HCT116 (cell line): ENCODE measurements at regions not wholly inside any gene's neighbourhood (a gene's known extent, or its start where the extent isn't known, plus 50 kb on each side); places are given as distances from the start of the nearest gene placed in this dataset.

Experiments
- ATAC-seq: fragments of 200-7000 bp; cut with Tn5 transposase; 2 replicates; pipeline ENCODE4 v1.9.1; 2020; ENCODE audit warnings: mild to moderate bottlenecking, moderate library complexity
- BruUV-seq: library from RNA; stranded (reverse); fragments of 400-500 nt; replicated peaks from 2 replicates; lab custom pipeline; 2021; lab: Mats Ljungman, UMichigan
- CTCF ChIA-PET: fragments of 300-600 bp; sonication (Branson Sonifier 250); formaldehyde crosslinking; loops from one replicate; lab custom pipeline; 2021; ENCODE audit warnings: antibody characterized with exemption; lab: Charles Lee
- POLR2A ChIA-PET: fragments of 300-600, 350-600 bp; sonication (Branson Sonifier 250); formaldehyde crosslinking; loops from one replicate; lab custom pipeline; 2021; ENCODE audit warnings: antibody characterized with exemption; lab: Charles Lee
- RAD21 ChIA-PET, 2 experiments: fragments of 300-600 bp; sonication (Branson Sonifier 250); formaldehyde crosslinking; loops; one replicate each; lab custom pipeline; 2023; ENCODE audit warnings: low total read pairs in 2 of 2; ENCODE audit not compliant: uncharacterized antibody in 2 of 2, unreplicated experiment in 2 of 2, low non-redundant PET in 1 of 2; lab: Charles Lee
- DNase-seq: peaks from one replicate; pipeline ENCODE4 v3.0.0-alpha.2; 2010; ENCODE audit warnings: low read depth, low spot score
- H2AFZ ChIP-seq: fragments of 200-600 bp; shearing (Covaris generic), sonication (generic); 2 replicates; pipeline ENCODE4 v1.6.1; 2017; ENCODE audit warnings: low read depth, mixed run types, mixed read lengths, antibody characterized with exemption, low read length; ENCODE audit not compliant: poor library complexity, severe bottlenecking
- H3K27ac ChIP-seq: 2 replicates; pipeline ENCODE4 v1.5.1; 2012; ENCODE audit warnings: low read depth, low read length
- H3K27me3 ChIP-seq: fragments of 200-600 bp; sonication (generic); 2 replicates; pipeline ENCODE4 v1.6.1; 2016; ENCODE audit warnings: mixed run types, low read length, mixed read lengths; ENCODE audit not compliant: insufficient read depth
- H3K36me3 ChIP-seq, 2 experiments: fragments of 200-500 bp in 1 of 2; fragments of 200-600 bp in 1 of 2; sonication (Bioruptor generic) in 1 of 2; sonication (generic) in 1 of 2; 2 replicates each; pipeline versions ENCODE4 v1.5.1 to v1.6.1; 2014 to 2016; ENCODE audit warnings: low read length in 2 of 2, inconsistent platforms in 1 of 2, mixed read lengths in 1 of 2, mixed run types in 1 of 2; ENCODE audit not compliant: insufficient read depth in 2 of 2, control insufficient read depth in 1 of 2
- H3K4me1 ChIP-seq, 2 experiments: fragments of 200-600 bp in 1 of 2; sonication (generic) in 1 of 2; 2 replicates each; pipeline versions ENCODE4 v1.5.1 to v1.6.1; 2012 to 2017; ENCODE audit warnings: low read length in 2 of 2, inconsistent platforms in 1 of 2, mild to moderate bottlenecking in 1 of 2, mixed read lengths in 1 of 2, mixed run types in 1 of 2, moderate library complexity in 1 of 2; ENCODE audit not compliant: insufficient read depth in 2 of 2, control insufficient read depth in 1 of 2
- H3K4me2 ChIP-seq: fragments of 200-600 bp; sonication (generic); 2 replicates; pipeline ENCODE4 v1.6.1; 2017; ENCODE audit warnings: mixed run types, low read length, mixed read lengths
- H3K4me3 ChIP-seq, 2 experiments: fragments of 200-600 bp in 1 of 2; sonication (generic) in 1 of 2; replicated peaks in 1 of 2; 2 replicates each; pipeline ENCODE4 v1.5.1; 2011 to 2016; ENCODE audit warnings: low read length in 2 of 2, control low read depth in 1 of 2, low read depth in 1 of 2, mild to moderate bottlenecking in 1 of 2, mixed read lengths in 1 of 2, mixed run types in 1 of 2
- H3K79me2 ChIP-seq: fragments of 200-600 bp; sonication (generic); 2 replicates; pipeline ENCODE4 v1.6.1; 2017; ENCODE audit warnings: mild to moderate bottlenecking, mixed run types, low read length, moderate library complexity, mixed read lengths; ENCODE audit not compliant: insufficient read depth
- H3K9ac ChIP-seq: fragments of 200-600 bp; sonication (generic); 2 replicates; pipeline ENCODE4 v1.6.1; 2016; ENCODE audit warnings: low read length, mixed read lengths
- H3K9me2 ChIP-seq: fragments of 200-600 bp; sonication (generic), shearing (Covaris generic); 2 replicates; pipeline ENCODE4 v1.6.1; 2017; ENCODE audit warnings: mixed run types, mild to moderate bottlenecking, moderate library complexity; ENCODE audit not compliant: insufficient read depth
- H3K9me3 ChIP-seq, 2 experiments: fragments of 200-500 bp in 1 of 2; fragments of 200-600 bp in 1 of 2; sonication (Bioruptor generic) in 1 of 2; sonication (generic) in 1 of 2; 2 replicates each; pipeline ENCODE4 v1.6.1; 2014 to 2017; ENCODE audit warnings: low read length in 2 of 2, mixed read lengths in 2 of 2, inconsistent platforms in 1 of 2, low read depth in 1 of 2, mild to moderate bottlenecking in 1 of 2, mixed run types in 1 of 2, moderate library complexity in 1 of 2; ENCODE audit not compliant: control insufficient read depth in 1 of 2, insufficient read depth in 1 of 2
- H4K20me1 ChIP-seq: fragments of 200-600 bp; sonication (generic), shearing (Covaris generic); 2 replicates; pipeline ENCODE4 v1.6.1; 2017; ENCODE audit warnings: mixed run types, mild to moderate bottlenecking, moderate library complexity; ENCODE audit not compliant: insufficient read depth
- CBX3 ChIP-seq: IDR thresholded peaks from 2 replicates; pipeline ENCODE4 v1.6.1; 2012; ENCODE audit warnings: low read depth
- CTCF ChIP-seq, 3 experiments: fragments of 200-600 bp in 1 of 3; sonication (generic) in 1 of 3; IDR thresholded peaks in 2 of 3; conservative IDR thresholded peaks in 1 of 3; 2 replicates each; pipeline ENCODE4 v1.5.1; 2012 to 2017; ENCODE audit warnings: low read depth in 2 of 3, low read length in 2 of 3, antibody characterized with exemption in 1 of 3, borderline replicate concordance in 1 of 3, control low read depth in 1 of 3, mild to moderate bottlenecking in 1 of 3, mixed read lengths in 1 of 3, mixed run types in 1 of 3, moderate library complexity in 1 of 3; ENCODE audit not compliant: insufficient read depth in 1 of 3
- EGR1 ChIP-seq: IDR thresholded peaks from 2 replicates; pipeline ENCODE4 v1.6.1; 2012; ENCODE audit warnings: low read depth
- EZH2 ChIP-seq: fragments of 200-600 bp; sonication (generic); IDR thresholded peaks from 2 replicates; pipeline ENCODE4 v1.6.1; 2017; ENCODE audit warnings: antibody characterized with exemption, mixed run types
- JUND ChIP-seq: IDR thresholded peaks from 2 replicates; pipeline ENCODE4 v1.6.1; 2012
- MAX ChIP-seq: IDR thresholded peaks from 2 replicates; pipeline ENCODE4 v1.6.1; 2012
- POLR2A ChIP-seq: IDR thresholded peaks from 2 replicates; pipeline ENCODE4 v1.7.0; 2011; ENCODE audit warnings: borderline replicate concordance; ENCODE audit not compliant: insufficient read depth, insufficient read length; ENCODE audit errors: extremely low read depth
- POLR2AphosphoS5 ChIP-seq: IDR thresholded peaks from 2 replicates; pipeline ENCODE4 v1.6.1; 2011; ENCODE audit warnings: mild to moderate bottlenecking, low read depth, low read length, moderate library complexity
- SIN3A ChIP-seq: IDR thresholded peaks from 2 replicates; pipeline ENCODE4 v1.6.1; 2012; ENCODE audit warnings: low read depth
- SP1 ChIP-seq: IDR thresholded peaks from 2 replicates; pipeline ENCODE4 v1.6.1; 2012; ENCODE audit warnings: low read depth
- SRF ChIP-seq: IDR thresholded peaks from 2 replicates; pipeline ENCODE4 v1.6.1; 2012; ENCODE audit warnings: low read depth
- TCF7L2 ChIP-seq: IDR thresholded peaks from 2 replicates; pipeline ENCODE4 v1.7.0; 2011; ENCODE audit warnings: borderline replicate concordance, inconsistent platforms; ENCODE audit not compliant: insufficient read depth, insufficient read length; ENCODE audit errors: extremely low read depth
- YY1 ChIP-seq: IDR thresholded peaks from 2 replicates; pipeline ENCODE4 v1.6.1; 2011; ENCODE audit warnings: low read length, low read depth, moderate library complexity, mild to moderate bottlenecking; ENCODE audit not compliant: insufficient replicate concordance; ENCODE audit errors: extremely low read depth
- ZFX ChIP-seq: fragments of 450-650 bp; IDR thresholded peaks from 2 replicates; pipeline ENCODE4 v1.6.1; 2017
- ZNF274 ChIP-seq: fragments of 200-500 bp; sonication (Bioruptor generic); IDR thresholded peaks from 2 replicates; pipeline ENCODE4 v1.6.1; 2014; ENCODE audit warnings: mild to moderate bottlenecking, low read depth, low read length, inconsistent platforms
- intact Hi-C: fragments of 100-400 bp; cut with micrococcal nuclease; formaldehyde crosslinking; loops from 2 replicates; pipeline ENCODE4 v1.10.0; 2022
- TF ChIP-seq, protein P1 (sequence below): IDR thresholded peaks from 2 replicates; pipeline ENCODE4 v1.6.1; 2012
- TF ChIP-seq, protein P2 (sequence below): IDR thresholded peaks from 2 replicates; pipeline ENCODE4 v1.6.1; 2011; ENCODE audit warnings: mild to moderate bottlenecking, low read length, moderate library complexity; ENCODE audit not compliant: insufficient replicate concordance; ENCODE audit errors: extremely low read depth
- TF ChIP-seq, protein P3 (sequence below): IDR thresholded peaks from 2 replicates; pipeline ENCODE4 v1.6.1; 2012; ENCODE audit warnings: low read depth

GRCh38 chr9:13920557-13920956 lies 393.4 kb downstream of the NFIB start:
- ChIA-PET POLR2A (no interaction called here), RAD21 (no interaction called here), CTCF (no interaction called here)
- no peak for DNase-seq
- Histone ChIP-seq H3K4me3 (no peak overlapping the region), H3K79me2 (no peaks in the 10 kb centered on the region), H3K27ac (no peak overlapping the region), H3K9ac (no peak overlapping the region), H3K4me1 (no peaks in the 10 kb centered on the region), H4K20me1 (no peaks in the 10 kb centered on the region), H3K36me3 (no peaks in the 10 kb centered on the region), H2AFZ (no peak overlapping the region), H3K9me3 (peaks cover 3 to 15% of the 10 kb centered on the region in 2 experiments; a peak in 2 of 4 replicates), H3K9me2 (no peaks in the 10 kb centered on the region), H3K27me3 (no peaks in the 10 kb centered on the region), H3K4me2 (no peak overlapping the region)
- ATAC-seq, result no peak
- TF ChIP-seq SP1 (no peak), MAX (no peak), TCF7L2 (no peak), YY1 (no peak), SIN3A (no peak), POLR2AphosphoS5 (no peak), CBX3 (no peak), SRF (no peak), CTCF (IDR thresholded peaks at IDR 0.05 in 2 of 3, conservative IDR thresholded peaks at IDR 0.05 in 1 of 3; ENCODE audit: borderline replicate concordance in 1 of 3, insufficient read depth in 1 of 3, low read depth in 2 of 3, low read length in 2 of 3) (no peak), EZH2 (no peak), JUND (no peak), EGR1 (no peak), ZNF274 (no peak), ZFX (no peak), POLR2A (no peak)
- TF ChIP-seq, protein P1, sequence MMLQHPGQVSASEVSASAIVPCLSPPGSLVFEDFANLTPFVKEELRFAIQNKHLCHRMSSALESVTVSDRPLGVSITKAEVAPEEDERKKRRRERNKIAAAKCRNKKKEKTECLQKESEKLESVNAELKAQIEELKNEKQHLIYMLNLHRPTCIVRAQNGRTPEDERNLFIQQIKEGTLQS, result no peak
- TF ChIP-seq, protein P2, sequence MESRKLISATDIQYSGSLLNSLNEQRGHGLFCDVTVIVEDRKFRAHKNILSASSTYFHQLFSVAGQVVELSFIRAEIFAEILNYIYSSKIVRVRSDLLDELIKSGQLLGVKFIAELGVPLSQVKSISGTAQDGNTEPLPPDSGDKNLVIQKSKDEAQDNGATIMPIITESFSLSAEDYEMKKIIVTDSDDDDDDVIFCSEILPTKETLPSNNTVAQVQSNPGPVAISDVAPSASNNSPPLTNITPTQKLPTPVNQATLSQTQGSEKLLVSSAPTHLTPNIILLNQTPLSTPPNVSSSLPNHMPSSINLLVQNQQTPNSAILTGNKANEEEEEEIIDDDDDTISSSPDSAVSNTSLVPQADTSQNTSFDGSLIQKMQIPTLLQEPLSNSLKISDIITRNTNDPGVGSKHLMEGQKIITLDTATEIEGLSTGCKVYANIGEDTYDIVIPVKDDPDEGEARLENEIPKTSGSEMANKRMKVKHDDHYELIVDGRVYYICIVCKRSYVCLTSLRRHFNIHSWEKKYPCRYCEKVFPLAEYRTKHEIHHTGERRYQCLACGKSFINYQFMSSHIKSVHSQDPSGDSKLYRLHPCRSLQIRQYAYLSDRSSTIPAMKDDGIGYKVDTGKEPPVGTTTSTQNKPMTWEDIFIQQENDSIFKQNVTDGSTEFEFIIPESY, result no peak
- TF ChIP-seq, protein P3, sequence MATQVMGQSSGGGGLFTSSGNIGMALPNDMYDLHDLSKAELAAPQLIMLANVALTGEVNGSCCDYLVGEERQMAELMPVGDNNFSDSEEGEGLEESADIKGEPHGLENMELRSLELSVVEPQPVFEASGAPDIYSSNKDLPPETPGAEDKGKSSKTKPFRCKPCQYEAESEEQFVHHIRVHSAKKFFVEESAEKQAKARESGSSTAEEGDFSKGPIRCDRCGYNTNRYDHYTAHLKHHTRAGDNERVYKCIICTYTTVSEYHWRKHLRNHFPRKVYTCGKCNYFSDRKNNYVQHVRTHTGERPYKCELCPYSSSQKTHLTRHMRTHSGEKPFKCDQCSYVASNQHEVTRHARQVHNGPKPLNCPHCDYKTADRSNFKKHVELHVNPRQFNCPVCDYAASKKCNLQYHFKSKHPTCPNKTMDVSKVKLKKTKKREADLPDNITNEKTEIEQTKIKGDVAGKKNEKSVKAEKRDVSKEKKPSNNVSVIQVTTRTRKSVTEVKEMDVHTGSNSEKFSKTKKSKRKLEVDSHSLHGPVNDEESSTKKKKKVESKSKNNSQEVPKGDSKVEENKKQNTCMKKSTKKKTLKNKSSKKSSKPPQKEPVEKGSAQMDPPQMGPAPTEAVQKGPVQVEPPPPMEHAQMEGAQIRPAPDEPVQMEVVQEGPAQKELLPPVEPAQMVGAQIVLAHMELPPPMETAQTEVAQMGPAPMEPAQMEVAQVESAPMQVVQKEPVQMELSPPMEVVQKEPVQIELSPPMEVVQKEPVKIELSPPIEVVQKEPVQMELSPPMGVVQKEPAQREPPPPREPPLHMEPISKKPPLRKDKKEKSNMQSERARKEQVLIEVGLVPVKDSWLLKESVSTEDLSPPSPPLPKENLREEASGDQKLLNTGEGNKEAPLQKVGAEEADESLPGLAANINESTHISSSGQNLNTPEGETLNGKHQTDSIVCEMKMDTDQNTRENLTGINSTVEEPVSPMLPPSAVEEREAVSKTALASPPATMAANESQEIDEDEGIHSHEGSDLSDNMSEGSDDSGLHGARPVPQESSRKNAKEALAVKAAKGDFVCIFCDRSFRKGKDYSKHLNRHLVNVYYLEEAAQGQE, result no peak
- no TSS peak for BruUV-seq
- intact Hi-C loops, result no loop called here
